NCI-H524 (cell line): ENCODE measurements at regions not wholly inside any gene's neighbourhood (a gene's known extent, or its start where the extent isn't known, plus 50 kb on each side); places are given as distances from the start of the nearest gene placed in this dataset.
A peak's percentile ranks its signal among the peaks of the same experiment; 100 is the strongest.
"Not testable (repeated sequence)": the region's sequence is repeated elsewhere in the genome, so short reads cannot be mapped to it uniquely, and the experiment has no call there.

Experiments
- DNase-seq, 2 experiments: peaks; one replicate each; lab custom pipeline; 2025; lab: John Stamatoyannopoulos, UW

DNA sequence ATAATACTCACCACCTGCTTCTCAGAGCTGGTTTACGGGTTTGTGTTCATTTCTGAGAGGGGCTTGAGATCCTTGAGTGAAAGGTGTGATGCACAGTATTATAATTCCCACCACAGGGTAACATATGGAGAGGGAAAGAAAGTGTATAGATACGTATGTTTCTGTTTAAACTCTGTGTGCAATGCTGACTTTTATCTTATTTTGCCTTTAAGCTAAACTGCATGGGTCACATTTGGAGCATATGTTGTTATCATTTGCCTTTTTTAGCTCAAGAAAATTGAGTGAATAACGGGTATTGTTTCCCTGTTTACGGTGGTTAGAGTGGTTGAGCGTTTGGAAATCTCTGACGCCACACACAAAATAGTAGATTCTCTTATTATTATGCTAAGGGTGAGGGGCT, 191.1 kb upstream of the NFIA start:
- DNase-seq, result peak; percentile 53 to 83

DNA sequence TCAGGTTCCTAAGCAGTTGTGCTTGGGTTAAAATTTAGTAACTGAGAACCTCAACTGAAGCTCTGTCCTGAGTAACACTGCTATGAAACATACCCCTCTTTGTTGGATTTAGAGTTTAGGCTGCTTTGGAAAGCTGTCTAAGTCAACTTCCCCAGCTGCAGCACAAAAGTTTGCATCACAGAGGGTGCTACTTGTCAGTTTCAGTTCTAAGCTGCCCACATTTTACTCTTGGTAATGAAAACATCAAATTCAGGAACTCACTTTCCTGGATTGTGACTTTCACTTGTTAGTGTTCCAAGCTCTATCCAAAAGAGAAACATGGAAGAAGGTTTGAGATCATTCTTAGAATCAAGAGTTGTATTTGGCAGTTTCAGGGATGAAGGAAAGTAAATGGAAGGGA, 191.7 kb upstream of the NFIA start:
- DNase-seq, result no peak

DNA sequence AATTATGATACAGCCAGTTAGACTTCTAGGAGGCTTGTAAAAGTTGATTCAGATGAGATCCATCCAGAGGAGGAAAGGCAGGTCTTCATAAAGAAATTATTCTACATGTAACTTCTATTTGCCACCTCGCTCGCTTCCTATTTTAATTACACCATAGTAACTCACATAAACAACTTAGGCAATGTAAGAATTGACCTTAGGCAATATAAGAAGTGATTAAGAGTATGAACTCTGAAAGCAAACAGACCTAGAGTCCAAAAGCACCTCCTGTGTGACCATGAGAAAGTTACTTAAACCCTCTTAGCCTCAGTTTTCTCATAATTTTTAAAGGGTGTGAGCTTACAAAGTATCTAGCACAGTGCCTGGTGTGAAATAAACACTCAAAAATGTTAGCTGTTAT, 192.7 kb upstream of the NFIA start:
- no peak for DNase-seq

DNA sequence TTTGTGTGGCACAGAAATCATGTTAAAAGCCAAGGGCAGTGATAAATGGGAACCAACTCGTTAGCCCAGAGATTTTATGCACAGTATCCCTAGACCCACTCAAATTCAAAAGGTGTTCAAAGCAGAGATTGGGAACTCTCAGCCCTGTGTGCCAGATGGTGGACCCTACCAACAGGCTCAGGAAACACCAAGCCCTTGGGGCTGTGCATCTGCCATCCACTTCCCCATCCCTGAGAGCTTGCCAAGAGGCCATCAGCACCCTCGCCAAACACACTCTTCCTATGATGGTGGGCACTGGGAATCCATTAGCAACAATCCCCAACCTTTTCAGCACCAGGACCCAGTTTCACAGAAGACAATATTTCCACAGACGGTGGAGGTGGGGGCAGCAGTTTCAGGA, 194.2 kb upstream of the NFIA start:
- peak; percentile 89 to 94 for DNase-seq

DNA sequence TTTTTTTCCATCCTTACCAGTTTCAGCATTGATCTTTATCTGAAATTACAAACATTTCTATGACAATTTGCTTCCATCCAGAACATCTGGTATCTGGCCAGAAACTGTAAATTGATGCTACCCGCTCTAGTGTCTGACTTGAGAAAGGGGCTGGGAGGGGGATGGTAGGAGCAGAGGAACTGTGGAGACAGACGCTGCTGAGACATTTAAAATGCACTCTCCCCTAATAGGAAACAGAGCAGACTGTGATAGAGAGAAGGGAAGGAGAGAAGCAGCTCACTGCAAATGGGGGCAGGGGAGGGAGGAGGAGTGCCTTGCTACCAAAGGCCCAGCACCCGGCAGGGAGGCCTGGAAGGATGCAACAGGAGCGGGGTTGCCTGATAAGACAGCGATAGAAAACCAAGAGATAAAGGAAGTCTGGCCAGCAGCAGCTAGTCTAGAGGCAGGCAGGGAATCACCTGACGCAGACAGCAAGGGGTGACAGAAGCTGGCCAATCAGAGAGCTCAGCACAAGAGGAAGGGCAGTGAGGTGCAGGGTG, 195.5 kb upstream of the NFIA start:
- peak; percentile 75 to 82 for DNase-seq

DNA sequence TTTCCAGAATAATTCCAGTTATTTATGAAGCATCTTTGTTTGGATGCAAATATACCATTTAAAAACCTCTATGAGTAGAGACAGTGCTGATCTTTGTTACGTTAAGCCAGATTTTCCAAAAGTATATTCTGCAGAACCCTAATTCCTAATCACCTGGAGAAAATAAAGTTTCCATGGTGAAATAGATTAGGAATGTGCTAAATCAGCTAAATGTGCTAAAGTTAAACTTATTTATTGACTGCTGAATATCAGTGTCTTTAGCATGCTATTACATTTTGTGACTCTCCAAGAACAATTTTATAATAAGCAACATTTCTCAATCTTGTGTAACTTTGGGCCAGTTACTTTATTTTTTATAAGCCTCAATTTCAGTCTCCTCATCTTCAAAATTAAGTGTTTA, 196.3 kb upstream of the NFIA start:
- no peak for DNase-seq

DNA sequence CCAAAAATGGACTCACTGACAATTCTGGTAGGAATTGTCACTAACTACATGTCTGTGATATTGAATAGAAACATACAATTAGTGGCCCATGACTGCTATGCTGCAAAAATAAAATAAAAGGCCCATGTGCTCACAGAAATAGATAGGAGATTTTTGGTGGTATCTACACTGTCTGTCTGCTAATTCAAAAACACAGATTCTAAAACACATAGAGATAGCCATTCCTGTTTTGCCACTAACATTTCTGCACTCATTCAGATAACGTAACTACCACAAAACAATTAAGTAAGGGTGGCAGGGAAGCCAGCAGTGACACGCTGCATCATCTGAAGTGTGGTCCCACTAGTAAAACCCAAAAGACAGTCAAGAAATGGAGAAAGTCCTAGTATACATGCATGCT, 202.2 kb upstream of the NFIA start:
- no peak for DNase-seq

DNA sequence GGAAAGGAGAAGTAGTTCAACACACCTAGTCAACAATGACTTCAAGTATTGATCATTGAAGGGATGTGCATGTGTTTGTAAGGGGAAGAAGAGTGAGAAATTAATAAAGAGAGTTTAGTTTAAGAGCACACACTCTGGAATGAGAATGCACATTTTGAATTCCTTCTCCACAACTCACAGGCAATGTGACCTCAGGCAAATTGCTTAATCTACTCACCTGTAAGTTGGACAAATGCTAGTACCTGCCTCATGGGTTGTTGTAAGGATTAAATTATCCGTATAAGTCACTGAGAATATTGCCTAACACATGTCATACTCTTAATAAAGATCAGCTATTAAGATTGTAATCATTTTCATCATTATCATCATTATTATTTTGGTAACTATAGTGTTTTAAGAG, 204.0 kb upstream of the NFIA start:
- DNase-seq, result no peak

DNA sequence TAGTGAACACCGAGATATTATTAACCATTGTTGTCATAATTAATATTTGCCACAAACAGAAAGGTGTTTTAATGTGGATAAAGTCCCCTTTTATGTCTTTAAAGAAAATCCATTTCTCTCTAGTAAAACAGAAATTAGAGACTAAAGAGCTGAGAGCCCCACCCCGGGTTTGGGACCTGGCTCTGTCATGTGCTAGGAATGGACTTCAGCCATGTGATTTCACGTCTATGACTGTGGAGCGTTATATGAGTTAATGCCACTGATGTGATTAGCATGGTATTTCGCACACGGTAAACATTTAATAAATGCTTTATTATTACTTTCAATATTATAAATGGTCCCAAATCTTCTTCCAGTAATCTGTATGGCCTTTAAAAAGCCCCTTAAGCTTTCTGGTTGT, 205.0 kb upstream of the NFIA start:
- DNase-seq, result no peak

DNA sequence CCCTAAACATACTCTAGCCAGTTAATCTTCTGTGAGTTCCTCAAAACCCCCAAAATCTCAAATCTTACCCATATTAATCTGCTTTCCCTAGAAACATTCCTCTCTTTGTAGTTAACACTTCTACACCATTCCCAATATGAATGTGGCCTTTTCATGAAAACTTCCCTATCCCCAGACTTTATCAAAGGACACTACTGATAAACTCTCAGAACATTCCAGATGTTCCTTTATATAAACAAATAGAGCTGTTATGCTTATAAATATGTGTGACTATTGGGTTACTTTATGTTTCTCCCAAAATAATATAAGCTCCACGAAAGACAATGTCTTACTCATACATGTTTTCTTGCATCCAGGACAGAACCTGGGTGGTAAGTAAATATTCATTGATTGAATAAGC, 205.4 kb upstream of the NFIA start:
- DNase-seq, result no peak

DNA sequence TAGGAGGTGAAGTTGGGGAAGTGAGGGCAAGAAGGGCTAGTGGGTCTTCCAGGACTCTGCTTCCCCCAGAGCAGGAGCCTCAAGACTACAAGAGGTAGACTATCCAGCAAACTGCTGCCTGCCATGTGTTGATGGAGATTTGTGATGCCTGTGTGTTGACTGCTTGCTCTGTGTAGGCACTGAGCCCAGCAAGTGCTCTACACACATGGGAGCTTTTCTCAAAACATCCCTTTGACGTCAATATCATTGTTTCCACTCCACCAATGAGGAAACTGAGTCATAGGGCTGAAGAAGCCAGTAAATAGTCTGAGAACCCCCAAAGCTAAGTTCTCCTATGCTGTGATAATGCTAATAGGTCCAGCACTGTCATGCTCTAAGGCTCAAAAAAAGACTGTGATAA, 207.2 kb upstream of the NFIA start:
- DNase-seq, result no peak

DNA sequence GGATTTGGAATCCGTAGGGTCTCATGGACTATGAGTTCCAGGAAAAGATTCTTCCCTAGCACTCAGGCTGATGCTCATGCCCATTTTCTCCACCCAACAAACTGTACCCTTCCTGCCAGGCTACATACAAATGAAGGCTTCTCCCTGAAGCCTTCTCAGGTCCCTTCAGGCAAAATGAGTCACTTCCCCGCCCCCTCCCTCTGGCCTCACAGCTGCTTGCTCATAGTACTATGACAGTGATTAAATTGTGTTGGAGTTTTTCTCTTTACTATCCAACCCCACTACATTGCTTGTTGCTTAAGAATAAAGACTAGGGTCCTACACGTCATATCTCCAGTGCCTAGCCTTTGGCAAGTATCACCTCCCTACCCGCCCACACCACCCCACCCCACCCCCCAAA, 207.6 kb upstream of the NFIA start:
- DNase-seq, result no peak

DNA sequence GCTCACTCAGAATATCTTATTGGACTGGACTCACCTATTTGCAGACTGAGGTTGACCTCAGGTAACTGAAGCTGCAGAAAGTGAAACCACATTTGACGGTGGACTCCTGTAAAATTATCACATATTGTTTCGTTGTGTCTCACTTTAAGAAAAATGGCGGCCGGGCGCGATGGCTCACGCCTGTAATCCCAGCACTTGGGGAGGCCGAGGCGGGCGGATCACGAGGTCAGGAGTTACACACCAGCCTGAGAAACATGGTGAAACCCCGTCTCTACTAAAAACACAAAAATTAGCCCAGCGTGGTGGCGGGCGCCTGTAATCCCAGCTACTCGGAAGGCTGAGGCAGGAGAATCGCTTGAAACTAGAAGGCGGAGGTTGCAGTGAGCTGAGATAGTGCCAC, 209.0 kb upstream of the NFIA start:
- not testable (repeated sequence) for DNase-seq

DNA sequence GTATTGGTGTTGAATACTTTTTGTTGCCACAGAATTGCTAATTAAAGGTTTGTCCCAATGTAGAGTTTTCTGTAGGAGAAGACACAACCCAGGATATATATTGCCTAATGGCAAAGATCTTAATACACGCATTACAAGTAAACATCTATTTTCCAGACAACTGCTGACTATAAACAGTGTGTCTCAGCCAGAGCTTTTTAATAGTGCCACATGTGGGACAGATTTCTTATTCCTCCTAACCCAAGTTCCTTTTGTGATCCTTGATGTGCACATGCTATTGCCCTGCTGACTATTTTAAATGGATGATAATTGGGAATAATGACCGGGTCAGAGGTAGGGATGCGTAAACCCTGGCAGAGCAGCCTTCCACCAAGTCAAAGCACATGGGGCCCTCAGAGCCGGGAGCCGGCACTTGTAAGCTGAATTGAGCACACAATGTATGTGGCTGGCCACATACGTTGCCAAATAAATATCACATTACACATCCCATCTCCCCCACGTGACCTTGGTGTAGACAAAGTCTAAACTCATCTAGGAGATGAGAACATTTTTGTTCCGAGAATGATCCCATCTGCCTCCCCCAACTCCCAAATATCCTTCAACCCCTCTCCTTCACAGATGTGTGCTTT, 209.8 kb upstream of the NFIA start:
- DNase-seq, result peak in 1 of 2 experiments; percentile 38

DNA sequence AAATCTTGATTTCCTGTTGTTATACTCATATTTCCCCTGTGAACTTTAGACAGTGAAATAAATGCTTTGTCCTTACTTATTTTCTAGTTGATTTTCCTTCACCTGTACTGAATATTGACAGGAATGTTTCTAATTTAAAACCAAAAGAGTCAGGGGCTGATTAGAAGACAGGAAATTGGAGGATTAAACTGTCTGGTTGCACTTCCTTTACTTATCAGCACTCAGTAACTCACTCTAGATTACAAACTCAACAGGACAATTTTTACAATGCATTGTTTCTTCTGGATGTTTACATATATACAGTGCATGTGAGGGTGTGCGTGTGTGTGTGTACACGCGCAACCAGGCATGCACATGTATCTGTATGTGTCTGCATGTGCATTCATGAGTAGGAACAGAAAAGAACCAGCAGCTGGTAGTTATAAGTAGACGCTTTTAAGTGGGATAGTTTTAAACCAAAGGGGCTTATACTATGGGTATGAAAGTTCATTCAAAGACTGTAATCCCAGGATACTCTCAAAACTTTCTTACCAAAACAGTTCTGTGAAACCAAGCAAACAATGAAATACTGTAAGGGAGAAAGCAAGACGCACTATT, 212.0 kb upstream of the NFIA start:
- DNase-seq, result peak in 1 of 2 experiments; percentile 61

DNA sequence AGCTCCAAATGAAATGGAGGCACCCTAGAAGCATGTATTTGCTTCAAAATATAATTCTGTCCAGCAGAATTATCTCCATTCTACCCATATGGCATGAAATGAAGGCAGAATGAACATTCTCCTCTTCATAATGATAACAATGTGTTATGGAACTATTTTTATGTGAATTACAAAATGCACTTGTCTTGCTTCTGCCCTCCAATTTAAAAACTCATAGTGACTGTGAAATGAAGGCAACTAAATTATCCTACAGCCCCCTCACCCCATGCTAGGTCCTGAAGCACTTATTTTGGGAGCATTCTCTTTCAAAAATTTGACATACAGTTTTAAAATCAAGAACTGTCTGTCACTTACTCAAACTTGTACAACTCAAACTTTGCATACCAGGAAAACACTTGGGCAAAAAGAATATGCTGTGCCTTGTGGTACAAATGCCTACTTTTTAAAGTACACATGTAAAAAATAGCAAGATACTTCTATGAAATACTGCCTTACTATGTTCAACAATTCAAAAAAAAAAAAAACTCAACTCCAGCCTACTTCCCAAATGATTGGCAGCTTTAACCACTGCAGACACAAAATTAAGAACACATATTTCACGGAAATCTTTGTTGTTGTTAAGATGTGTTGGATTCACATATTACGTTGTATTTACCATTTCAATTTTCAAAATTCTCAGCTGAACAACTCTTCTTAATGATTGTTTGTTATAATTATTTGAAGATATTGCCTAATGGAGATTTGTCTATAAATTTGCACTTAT, 213.3 kb upstream of the NFIA start:
- no peak for DNase-seq

DNA sequence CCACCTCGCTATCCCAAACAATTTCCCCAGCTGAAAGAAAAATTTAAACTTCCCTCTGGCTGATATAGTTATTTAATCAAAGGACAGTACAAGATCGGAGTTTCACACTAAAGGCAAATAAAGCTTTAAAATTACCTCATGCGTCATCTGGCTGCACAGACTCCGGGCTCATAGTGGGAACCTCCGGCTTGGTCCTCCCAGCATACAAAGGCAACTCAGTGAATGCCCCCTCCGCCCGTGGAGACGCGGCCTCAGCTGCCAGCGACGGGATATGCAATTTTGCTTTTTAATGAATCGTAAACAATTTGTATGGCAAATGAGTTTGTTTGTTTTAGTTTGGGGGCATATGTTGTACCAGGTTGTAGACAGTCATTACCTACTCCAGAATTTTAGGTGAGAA, 214.6 kb upstream of the NFIA start:
- peak; percentile 32 to 49 for DNase-seq

DNA sequence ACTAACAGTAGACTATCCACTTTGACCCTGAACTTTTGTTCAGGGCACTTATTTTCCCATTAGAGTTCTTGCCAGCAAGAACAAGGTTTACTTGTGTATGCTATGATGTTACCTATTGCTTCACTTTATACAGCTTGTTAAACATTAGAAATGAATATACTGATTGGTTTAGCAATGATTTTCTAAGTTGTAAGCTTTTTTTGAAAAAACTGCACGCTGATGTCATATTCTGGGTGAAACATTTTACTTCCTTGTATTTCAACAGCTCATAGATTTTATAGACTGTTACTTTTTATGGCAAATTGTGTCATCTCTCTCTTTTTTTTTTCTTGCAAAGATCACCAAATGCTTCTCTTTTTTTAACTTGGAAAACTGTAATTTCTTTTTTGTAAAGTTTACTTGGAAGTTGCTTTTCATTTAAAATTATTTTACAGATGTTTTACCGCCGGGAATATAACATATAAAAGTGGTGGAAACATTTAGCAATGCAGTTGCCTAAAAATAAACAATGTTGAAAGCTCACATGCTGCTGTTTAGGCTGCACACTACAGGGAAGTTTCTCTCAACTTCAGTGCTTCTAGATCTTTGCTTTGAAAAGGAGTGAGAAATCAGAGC, 215.3 kb upstream of the NFIA start:
- no peak for DNase-seq

DNA sequence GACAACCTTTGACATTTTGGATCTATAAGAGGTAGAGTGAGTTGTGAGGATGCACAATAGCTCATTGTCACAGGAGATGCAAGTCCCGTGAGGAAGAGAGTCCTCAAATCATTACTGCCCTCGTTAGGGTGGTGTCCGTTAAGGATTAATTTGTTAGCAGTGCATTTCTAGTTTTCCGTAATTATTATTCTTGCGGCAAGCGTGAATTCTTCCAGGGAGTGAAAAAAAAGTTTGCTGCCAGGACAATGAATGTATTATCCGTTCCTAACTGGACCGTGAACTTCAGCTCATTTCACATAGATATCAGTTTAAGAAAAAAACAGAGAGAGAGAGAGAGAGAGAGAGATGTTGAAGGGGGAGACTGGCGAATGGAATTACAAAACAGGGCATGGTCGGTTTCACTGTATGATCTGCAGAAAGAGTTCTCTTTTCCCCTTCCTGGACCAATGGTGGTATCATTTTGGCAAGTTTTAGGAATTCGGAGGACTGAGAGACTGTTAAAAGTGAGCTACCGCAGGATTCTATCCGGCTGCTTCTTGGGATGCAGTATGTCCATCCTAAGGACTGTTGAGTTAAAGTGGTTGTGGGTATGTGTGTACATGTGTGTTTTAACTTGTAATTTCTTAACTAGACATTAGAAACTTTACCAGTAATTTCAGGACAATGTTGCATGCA, 216.0 kb upstream of the NFIA start:
- peak in 1 of 2 experiments; percentile 54 for DNase-seq

DNA sequence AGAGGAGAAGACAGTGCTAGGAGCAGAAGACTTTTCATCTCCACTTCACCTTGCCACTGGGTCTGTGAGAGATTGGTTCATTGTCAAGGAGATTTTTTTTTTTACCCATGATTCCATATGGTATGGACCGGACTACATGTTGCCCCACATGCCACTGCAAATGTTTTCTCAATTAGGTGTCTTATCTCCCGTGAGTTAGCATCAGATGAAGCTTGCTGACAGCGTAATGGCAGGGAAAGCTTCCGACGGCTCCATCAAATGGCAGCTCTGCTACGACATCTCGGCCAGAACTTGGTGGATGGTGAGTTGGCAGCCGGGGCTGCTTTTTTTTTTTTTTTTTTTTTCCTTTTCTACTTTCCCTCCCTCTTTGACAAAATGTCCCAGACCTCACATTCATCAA, 217.2 kb upstream of the NFIA start:
- peak; percentile 91 to 96 for DNase-seq

DNA sequence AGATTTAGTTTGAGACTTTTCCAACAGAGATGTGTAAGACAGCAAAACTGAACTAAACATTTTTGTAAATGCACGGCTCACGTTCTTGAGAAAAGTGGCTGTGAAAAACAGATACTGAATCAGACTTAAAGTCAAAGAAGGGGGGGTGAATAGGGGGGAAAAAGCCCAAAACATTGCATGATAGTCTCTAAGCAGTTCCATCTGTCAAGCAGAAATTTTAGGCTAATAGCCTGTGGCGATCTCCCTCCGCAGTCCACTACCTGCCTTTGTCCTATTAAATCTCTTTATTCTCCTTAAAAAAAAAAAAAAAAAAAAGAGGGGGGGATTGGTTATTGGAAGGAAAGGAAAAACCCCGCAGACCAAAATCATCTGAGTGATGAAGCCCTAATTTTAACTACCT, 217.6 kb upstream of the NFIA start:
- DNase-seq, result peak; percentile 85 to 86

DNA sequence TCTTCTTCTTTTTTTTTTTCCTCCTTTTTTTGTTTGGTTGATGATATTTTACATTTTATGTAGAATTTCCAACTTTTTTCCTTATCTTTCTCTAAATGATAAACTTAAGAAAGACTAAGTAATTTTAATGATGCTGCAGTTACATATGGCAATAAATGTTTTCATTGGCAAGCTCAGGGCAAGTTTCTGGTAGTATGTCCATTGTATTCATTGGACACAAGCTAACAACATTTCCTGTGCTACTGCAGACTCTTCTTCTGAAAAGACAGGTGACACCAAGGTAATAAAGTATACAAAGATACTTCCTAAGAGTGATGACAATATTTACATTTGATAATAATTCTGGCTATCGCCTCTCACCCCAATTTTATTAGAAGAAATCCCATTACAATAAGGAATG, 219.2 kb upstream of the NFIA start:
- DNase-seq, result no peak
